SH-SY5Y (cell line): ENCODE measurements at regions not wholly inside any gene's neighbourhood (a gene's known extent, or its start where the extent isn't known, plus 50 kb on each side); places are given as distances from the start of the nearest gene placed in this dataset.

ENCODE experiments used
- GATA2 ChIP-seq: IDR thresholded peaks from 2 replicates; pipeline ENCODE4 v1.6.1; 2011; ENCODE audit warnings: mild to moderate bottlenecking, low read depth, low read length
- GATA3 ChIP-seq: IDR thresholded peaks from 2 replicates; pipeline ENCODE4 v1.6.1; 2011; ENCODE audit warnings: low read depth, mild to moderate bottlenecking, low read length, moderate library complexity

GRCh38 chr18:39737869-39738268 is 2172.3 kb upstream of the CELF4 start:
- TF ChIP-seq GATA2 (no peak), GATA3 (no peak)
